ENCODE measurements at regions not wholly inside any gene's neighbourhood (a gene's known extent, or its start where the extent isn't known, plus 50 kb on each side); places are given as distances from the start of the nearest gene placed in this dataset.

DNA sequence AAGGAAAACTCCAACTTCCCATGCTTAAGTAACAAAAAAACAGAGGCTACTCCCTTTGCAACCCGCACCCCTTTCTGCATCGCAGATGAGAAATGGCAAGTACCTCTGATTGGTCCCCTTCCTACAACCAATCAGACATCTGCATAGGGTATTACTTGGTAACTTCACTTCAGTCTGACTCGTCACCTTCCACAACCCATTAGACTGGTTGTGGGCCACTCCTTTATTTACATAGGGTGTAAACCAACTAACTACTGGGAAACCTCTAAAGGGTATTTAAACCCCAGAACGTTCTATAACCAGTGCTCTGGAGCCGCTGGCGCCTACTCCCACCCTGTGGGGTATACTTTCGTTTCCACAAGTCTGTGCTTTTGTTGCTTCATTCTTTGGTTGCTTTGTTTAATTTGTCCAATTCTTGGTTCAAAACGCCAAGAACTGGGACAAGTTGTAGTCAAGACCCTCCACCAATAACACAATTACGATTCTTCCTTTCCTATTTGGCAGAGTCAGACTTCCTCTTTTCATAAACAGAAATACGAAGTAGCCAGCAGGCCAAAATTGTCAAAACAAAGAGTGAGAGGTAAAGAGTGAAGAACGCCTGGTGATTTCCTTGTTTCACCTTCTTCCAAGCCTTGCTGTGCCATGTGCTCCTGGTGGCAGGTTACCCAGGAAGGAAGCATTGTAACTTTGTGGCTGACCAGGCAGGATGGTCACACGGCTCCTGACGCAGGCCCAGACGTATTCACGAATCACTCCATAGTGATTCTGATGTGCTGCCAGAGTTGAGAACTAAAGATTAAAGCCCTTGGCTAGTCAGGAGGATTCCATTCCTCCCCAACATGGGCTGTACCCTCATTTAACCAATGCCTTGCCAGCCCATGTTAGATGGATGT, 477.4 kb downstream of the ARHGEF28 start:
- H3K4me3 Mint-ChIP-seq, result no peak overlapping the region
- no peaks in the 10 kb centered on the region for H3K9me3 Mint-ChIP-seq
- no peak overlapping the region for H3K27ac Mint-ChIP-seq (ENCODE audit: low read depth)
- no peaks in the 10 kb centered on the region for H3K4me1 Mint-ChIP-seq
- DNase-seq (ENCODE audit: low spot score in 2 of 2) (no peak), ATAC-seq (replicated peaks; ENCODE audit: extremely low read depth, poor library complexity, severe bottlenecking) (no peak)
- no peaks in the 10 kb centered on the region for H3K36me3 Mint-ChIP-seq (ENCODE audit: insufficient read depth)
- H3K27me3 Mint-ChIP-seq, result peaks cover 14% of the 10 kb centered on the region

- Mint-ChIP-seq H3K27me3 (peaks cover 14% of the 10 kb centered on the region), H3K4me3 (no peak overlapping the region), H3K4me1 (no peaks in the 10 kb centered on the region), H3K27ac (ENCODE audit: low read depth) (no peak overlapping the region), H3K9me3 (no peaks in the 10 kb centered on the region), H3K36me3 (ENCODE audit: insufficient read depth) (no peaks in the 10 kb centered on the region)
- no peak for ATAC-seq (replicated peaks; ENCODE audit: extremely low read depth, poor library complexity, severe bottlenecking)
- no peak for DNase-seq (ENCODE audit: low spot score in 2 of 2)
These were observed 474.3 kb downstream of the ARHGEF28 start for GRCh38 chr5:74100268-74100665.

DNA sequence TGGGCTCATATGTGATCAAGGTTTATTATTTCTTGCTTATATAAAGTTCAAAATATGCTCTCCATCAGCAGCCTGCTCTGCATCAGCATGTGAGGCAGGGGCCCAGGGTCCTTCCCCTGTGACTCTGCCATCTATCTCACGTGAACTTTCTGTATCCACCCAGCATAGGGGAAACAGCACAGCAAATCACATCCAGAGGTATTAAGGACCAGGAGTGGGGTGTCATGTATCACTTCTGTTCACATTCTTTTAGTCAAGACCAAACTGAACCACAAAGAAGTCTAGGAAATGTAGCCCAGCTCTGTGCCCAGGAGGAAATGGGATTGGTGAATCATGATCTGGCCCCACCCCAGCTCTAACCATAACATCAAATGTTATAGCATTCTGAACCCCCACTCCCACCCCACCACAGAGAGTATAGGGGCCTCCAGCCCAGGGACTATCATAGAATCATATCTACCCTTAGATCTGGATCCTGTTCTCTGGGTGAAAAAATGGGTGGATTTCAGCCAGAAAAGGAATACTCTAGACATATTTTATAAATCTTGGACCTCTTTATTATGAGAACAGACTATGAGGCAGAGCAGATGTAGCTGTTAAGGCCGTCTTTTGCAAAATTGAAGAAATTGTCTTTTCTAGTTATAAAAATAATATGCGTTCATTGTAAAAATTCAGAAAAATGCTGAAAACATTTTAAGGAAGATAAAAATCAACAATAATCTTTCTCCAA, 473.7 kb downstream of the ARHGEF28 start:
- Mint-ChIP-seq H3K27ac (ENCODE audit: low read depth) (no peak overlapping the region), H3K9me3 (no peaks in the 10 kb centered on the region), H3K27me3 (peaks cover 14% of the 10 kb centered on the region), H3K4me1 (no peaks in the 10 kb centered on the region), H3K36me3 (ENCODE audit: insufficient read depth) (no peaks in the 10 kb centered on the region), H3K4me3 (no peak overlapping the region)
- DNase-seq (ENCODE audit: low spot score in 2 of 2), result no peak
- no peak for ATAC-seq (replicated peaks; ENCODE audit: extremely low read depth, poor library complexity, severe bottlenecking)

DNA sequence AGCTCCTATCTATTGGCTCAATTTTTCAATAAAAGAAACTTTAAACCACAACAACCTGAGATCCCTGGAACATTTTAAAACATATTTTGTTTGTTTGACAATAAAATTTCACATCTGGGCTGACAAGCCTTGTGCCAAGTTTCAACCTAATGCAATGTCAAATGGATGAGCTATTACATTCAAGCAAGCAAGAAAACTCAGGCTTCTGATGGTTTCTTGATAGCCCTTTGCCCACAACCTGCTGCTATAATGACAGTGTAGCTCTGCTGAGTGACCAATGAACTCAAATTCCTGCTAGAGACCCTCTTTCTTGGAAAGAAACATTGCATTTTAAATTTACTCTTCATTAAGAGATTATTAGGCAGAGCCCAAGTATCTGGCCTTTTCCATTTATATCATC, 472.9 kb downstream of the ARHGEF28 start:
- no peaks in the 10 kb centered on the region for H3K36me3 Mint-ChIP-seq (ENCODE audit: insufficient read depth)
- no peaks in the 10 kb centered on the region for H3K4me1 Mint-ChIP-seq
- H3K4me3 Mint-ChIP-seq, result no peak overlapping the region
- no peaks in the 10 kb centered on the region for H3K9me3 Mint-ChIP-seq
- H3K27ac Mint-ChIP-seq (ENCODE audit: low read depth), result no peak overlapping the region
- ATAC-seq (replicated peaks; ENCODE audit: extremely low read depth, poor library complexity, severe bottlenecking) (no peak), DNase-seq (ENCODE audit: low spot score in 2 of 2) (no peak)
- peaks cover 14% of the 10 kb centered on the region for H3K27me3 Mint-ChIP-seq

DNA sequence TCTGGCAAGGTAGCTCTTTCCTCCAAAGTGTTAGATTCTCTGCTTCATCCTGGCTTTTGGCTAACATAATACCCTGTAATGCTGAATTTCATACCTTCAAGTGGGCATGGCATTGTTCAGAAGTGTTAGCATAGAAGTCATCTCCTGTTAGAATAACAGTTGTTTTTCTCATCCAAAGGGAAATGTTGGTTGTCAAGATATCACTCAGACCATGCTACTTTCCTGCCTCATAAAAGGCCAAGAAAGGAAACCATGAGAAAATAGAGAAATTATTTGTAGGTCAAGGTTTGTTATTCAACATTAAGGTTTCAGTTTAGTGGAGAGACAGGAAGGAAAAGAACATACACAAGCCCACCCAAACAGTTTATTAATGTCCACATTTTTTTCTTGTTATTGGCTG, 472.5 kb downstream of the ARHGEF28 start:
- DNase-seq (ENCODE audit: low spot score in 2 of 2) (no peak), ATAC-seq (replicated peaks; ENCODE audit: extremely low read depth, poor library complexity, severe bottlenecking) (no peak)
- H3K36me3 Mint-ChIP-seq (ENCODE audit: insufficient read depth), result no peaks in the 10 kb centered on the region
- no peaks in the 10 kb centered on the region for H3K9me3 Mint-ChIP-seq
- H3K27ac Mint-ChIP-seq (ENCODE audit: low read depth), result no peak overlapping the region
- H3K27me3 Mint-ChIP-seq, result peaks cover 14% of the 10 kb centered on the region
- H3K4me3 Mint-ChIP-seq, result no peak overlapping the region
- no peaks in the 10 kb centered on the region for H3K4me1 Mint-ChIP-seq

DNA sequence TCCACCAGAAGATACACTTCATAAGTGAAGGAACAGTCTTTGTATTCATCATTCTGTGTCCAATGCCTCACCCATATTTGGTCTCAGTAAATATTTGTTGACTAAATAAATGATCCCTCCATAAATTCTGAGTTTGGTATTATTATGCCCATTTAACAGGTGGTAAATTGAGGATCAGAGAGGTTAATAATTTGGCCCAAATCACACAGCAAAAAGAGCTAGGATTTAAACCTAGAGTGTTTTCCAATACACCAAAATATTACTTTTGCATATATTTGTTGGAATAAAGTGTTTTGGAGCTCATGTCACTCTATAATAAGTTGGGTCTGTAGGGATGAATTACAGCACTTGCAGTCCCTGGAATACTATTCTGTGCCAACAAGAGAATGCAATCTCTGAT, 470.3 kb downstream of the ARHGEF28 start:
- Mint-ChIP-seq H3K27me3 (peaks cover 8% of the 10 kb centered on the region), H3K4me1 (no peaks in the 10 kb centered on the region), H3K27ac (ENCODE audit: low read depth) (no peak overlapping the region), H3K4me3 (no peak overlapping the region), H3K9me3 (no peaks in the 10 kb centered on the region), H3K36me3 (ENCODE audit: insufficient read depth) (no peaks in the 10 kb centered on the region)
- ATAC-seq (replicated peaks; ENCODE audit: extremely low read depth, poor library complexity, severe bottlenecking) (no peak), DNase-seq (ENCODE audit: low spot score in 2 of 2) (no peak)

DNA sequence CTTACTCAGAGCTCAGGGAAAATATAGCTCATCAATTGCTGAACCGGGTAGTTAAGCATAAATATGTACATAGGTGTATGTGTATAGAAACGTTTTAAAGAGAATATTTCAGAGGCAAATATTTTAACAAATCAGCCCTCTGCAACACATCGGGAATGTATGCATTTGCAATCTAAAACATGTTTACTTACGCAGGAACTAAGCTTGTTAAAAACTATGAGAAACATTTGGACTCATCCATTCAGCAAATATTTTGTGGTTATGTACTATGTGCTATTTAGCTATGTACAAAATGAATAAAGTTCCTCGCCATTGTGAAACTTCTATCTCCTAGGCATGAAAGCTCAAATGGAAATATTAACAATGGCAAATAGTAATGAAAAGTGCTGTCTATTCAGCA, 469.9 kb downstream of the ARHGEF28 start:
- H3K4me1 Mint-ChIP-seq, result no peaks in the 10 kb centered on the region
- H3K4me3 Mint-ChIP-seq, result no peak overlapping the region
- H3K36me3 Mint-ChIP-seq (ENCODE audit: insufficient read depth), result no peaks in the 10 kb centered on the region
- H3K27ac Mint-ChIP-seq (ENCODE audit: low read depth), result no peak overlapping the region
- peaks cover 8% of the 10 kb centered on the region for H3K27me3 Mint-ChIP-seq
- no peak for ATAC-seq (replicated peaks; ENCODE audit: extremely low read depth, poor library complexity, severe bottlenecking)
- H3K9me3 Mint-ChIP-seq, result no peaks in the 10 kb centered on the region
- DNase-seq (ENCODE audit: low spot score in 2 of 2), result no peak

DNA sequence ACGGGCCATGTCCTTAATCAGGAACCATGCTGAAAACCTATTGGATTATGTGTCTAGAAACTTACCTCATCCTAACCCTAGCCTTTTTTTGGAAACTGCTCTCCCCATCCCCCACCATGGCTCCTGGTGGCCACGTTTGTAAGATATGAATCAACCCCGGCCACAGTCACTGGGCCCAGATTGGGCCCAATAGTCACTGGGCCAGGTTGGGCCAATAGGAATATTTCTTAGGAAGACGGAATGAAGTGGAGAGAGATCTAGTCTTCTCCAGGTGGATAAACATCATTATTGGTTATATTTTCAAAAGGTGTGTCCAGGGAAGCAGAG, 468.7 kb downstream of the ARHGEF28 start:
- H3K27ac Mint-ChIP-seq (ENCODE audit: low read depth), result no peak overlapping the region
- DNase-seq (ENCODE audit: low spot score in 2 of 2), result no peak

GRCh38 chr5:74094096-74094781, 468.2 kb downstream of the ARHGEF28 start:
- no peaks in the 10 kb centered on the region for H3K36me3 Mint-ChIP-seq (ENCODE audit: insufficient read depth)
- H3K27ac Mint-ChIP-seq (ENCODE audit: low read depth), result no peak overlapping the region
- peaks cover 14% of the 10 kb centered on the region for H3K27me3 Mint-ChIP-seq
- no peaks in the 10 kb centered on the region for H3K9me3 Mint-ChIP-seq
- no peak overlapping the region for H3K4me3 Mint-ChIP-seq
- ATAC-seq (replicated peaks; ENCODE audit: extremely low read depth, poor library complexity, severe bottlenecking) (no peak), DNase-seq (ENCODE audit: low spot score in 2 of 2) (no peak)
- H3K4me1 Mint-ChIP-seq, result no peaks in the 10 kb centered on the region

More for the DNA sequence above, 468.7 kb downstream of the ARHGEF28 start:
- ATAC-seq (replicated peaks; ENCODE audit: extremely low read depth, poor library complexity, severe bottlenecking), result no peak
- Mint-ChIP-seq H3K27me3 (peaks cover 9% of the 10 kb centered on the region), H3K9me3 (no peaks in the 10 kb centered on the region), H3K4me1 (no peaks in the 10 kb centered on the region), H3K36me3 (ENCODE audit: insufficient read depth) (no peaks in the 10 kb centered on the region), H3K4me3 (no peak overlapping the region)

DNA sequence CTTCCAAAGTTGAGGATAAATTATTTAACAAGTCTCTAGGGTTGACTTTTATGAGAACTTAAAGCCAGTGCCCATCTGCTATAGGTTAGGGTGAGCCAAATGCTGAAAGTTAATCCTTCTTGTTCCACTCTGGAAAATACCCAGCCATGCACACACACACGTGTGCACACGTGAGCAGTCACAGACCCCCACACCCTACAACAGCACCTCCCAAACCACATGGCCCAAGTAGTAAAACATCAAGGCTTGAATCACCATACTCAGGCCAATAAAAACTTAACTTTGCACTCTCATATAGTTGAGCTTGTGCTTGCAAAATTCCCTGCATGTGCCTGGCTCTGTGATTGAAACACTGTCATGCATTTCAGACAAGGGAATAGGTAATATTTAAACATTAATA, 467.6 kb downstream of the ARHGEF28 start:
- no peak overlapping the region for H3K27ac Mint-ChIP-seq (ENCODE audit: low read depth)
- no peaks in the 10 kb centered on the region for H3K4me1 Mint-ChIP-seq
- ATAC-seq (replicated peaks; ENCODE audit: extremely low read depth, poor library complexity, severe bottlenecking) (no peak), DNase-seq (ENCODE audit: low spot score in 2 of 2) (no peak)
- peaks cover 21% of the 10 kb centered on the region for H3K27me3 Mint-ChIP-seq
- no peaks in the 10 kb centered on the region for H3K36me3 Mint-ChIP-seq (ENCODE audit: insufficient read depth)
- H3K4me3 Mint-ChIP-seq, result no peak overlapping the region
- H3K9me3 Mint-ChIP-seq, result no peaks in the 10 kb centered on the region

DNA sequence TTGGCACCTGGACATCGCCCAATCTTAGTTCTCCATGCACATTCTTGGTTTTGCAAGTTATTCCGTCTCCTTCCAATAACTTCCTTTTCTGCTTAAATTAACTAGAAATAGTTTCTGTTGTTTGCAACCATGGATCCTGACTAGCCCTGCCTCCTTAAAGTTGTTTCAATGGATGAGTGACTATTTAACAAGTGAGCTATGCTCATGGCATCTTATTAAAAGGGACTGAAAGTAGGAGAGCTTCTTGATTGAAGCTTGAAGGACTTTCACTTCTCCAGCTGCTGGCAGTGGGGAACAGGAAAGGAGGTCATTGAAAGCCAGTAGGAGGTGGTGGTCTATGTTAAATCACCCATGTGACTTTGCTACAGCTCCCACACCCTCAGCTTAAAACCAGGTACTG, 466.8 kb downstream of the ARHGEF28 start:
- ATAC-seq (replicated peaks; ENCODE audit: extremely low read depth, poor library complexity, severe bottlenecking), result no peak
- no peak for DNase-seq (ENCODE audit: low spot score in 2 of 2)
- H3K4me3 Mint-ChIP-seq, result no peak overlapping the region
- H3K9me3 Mint-ChIP-seq, result no peaks in the 10 kb centered on the region
- peaks cover 21% of the 10 kb centered on the region for H3K27me3 Mint-ChIP-seq
- no peak overlapping the region for H3K27ac Mint-ChIP-seq (ENCODE audit: low read depth)
- H3K36me3 Mint-ChIP-seq (ENCODE audit: insufficient read depth), result no peaks in the 10 kb centered on the region
- H3K4me1 Mint-ChIP-seq, result no peaks in the 10 kb centered on the region

GRCh38 chr5:74085782-74086181, 459.8 kb downstream of the ARHGEF28 start:
- H3K9me3 Mint-ChIP-seq, result no peaks in the 10 kb centered on the region
- H3K4me1 Mint-ChIP-seq, result no peaks in the 10 kb centered on the region
- ATAC-seq (replicated peaks; ENCODE audit: extremely low read depth, poor library complexity, severe bottlenecking), result no peak
- H3K27me3 Mint-ChIP-seq, result peaks cover 52% of the 10 kb centered on the region
- no peak overlapping the region for H3K4me3 Mint-ChIP-seq
- no peaks in the 10 kb centered on the region for H3K36me3 Mint-ChIP-seq (ENCODE audit: insufficient read depth)
- no peak overlapping the region for H3K27ac Mint-ChIP-seq (ENCODE audit: low read depth)
- no peak for DNase-seq (ENCODE audit: low spot score in 2 of 2)

- no peaks in the 10 kb centered on the region for H3K4me1 Mint-ChIP-seq
- DNase-seq (ENCODE audit: low spot score in 2 of 2) (no peak), ATAC-seq (replicated peaks; ENCODE audit: extremely low read depth, poor library complexity, severe bottlenecking) (no peak)
- H3K27ac Mint-ChIP-seq (ENCODE audit: low read depth), result no peak overlapping the region
- H3K36me3 Mint-ChIP-seq (ENCODE audit: insufficient read depth), result no peaks in the 10 kb centered on the region
- H3K27me3 Mint-ChIP-seq, result peaks cover 52% of the 10 kb centered on the region
- H3K9me3 Mint-ChIP-seq, result no peaks in the 10 kb centered on the region
- no peak overlapping the region for H3K4me3 Mint-ChIP-seq
These were observed 459.2 kb downstream of the ARHGEF28 start for GRCh38 chr5:74085186-74085585.
